ENCODE measurements at regions not wholly inside any gene's neighbourhood (a gene's known extent, or its start where the extent isn't known, plus 50 kb on each side); places are given as distances from the start of the nearest gene placed in this dataset.

GRCh38 chr3:86221601-86222000 is 769.3 kb downstream of the VGLL3 start:
- TF ChIP-seq CTCF (IDR thresholded peaks at IDR 0.05; ENCODE audit: insufficient read depth, low read length, poor library complexity, severe bottlenecking) (no peak), EZH2phosphoT487 (conservative IDR thresholded peaks at IDR 0.05; ENCODE audit: low read length) (no peak)
